Ectodermal cell (in vitro differentiated cells): ENCODE measurements at regions not wholly inside any gene's neighbourhood (a gene's known extent, or its start where the extent isn't known, plus 50 kb on each side); places are given as distances from the start of the nearest gene placed in this dataset.

Experiments used
- H3K27ac ChIP-seq: 2 replicates; pipeline ENCODE4 v1.7.0; 2013; ENCODE audit warnings: mild to moderate bottlenecking, low read depth, low read length; ENCODE audit not compliant: insufficient read depth, poor library complexity, severe bottlenecking
- H3K27me3 ChIP-seq: 2 replicates; pipeline ENCODE4 v1.7.0; 2013; ENCODE audit warnings: mild to moderate bottlenecking, low read length; ENCODE audit not compliant: insufficient read depth, control insufficient read depth, poor library complexity, severe bottlenecking
- H3K36me3 ChIP-seq: one replicate; pipeline ENCODE4 v1.7.0; 2013; ENCODE audit warnings: low read length; ENCODE audit not compliant: control insufficient read depth, insufficient read depth
- H3K4me1 ChIP-seq: one replicate; pipeline ENCODE4 v1.7.0; 2013; ENCODE audit warnings: low read length; ENCODE audit not compliant: control insufficient read depth, insufficient read depth
- H3K4me3 ChIP-seq: 2 replicates; pipeline ENCODE4 v1.7.0; 2013; ENCODE audit warnings: low read depth, low read length, control low read depth; ENCODE audit not compliant: insufficient read depth
- H3K9me3 ChIP-seq: 2 replicates; pipeline ENCODE4 v1.7.0; 2013; ENCODE audit warnings: mild to moderate bottlenecking, low read length, moderate library complexity; ENCODE audit not compliant: control insufficient read depth
- WGBS, 2 experiments: methylation state at CpG; one replicate each; pipeline ENCODE4 v1.1.7; 2013; ENCODE audit warnings: missing lambda C conversion rate in 2 of 2; 5-methylcytosine and 5-hydroxymethylcytosine counted together

GRCh38 chr5:72694856-72695255, 121.6 kb upstream of the TNPO1 start:
- H3K27ac ChIP-seq: no peak overlapping the region
- H3K9me3 ChIP-seq: no peaks in the 10 kb centered on the region
- no peaks in the 10 kb centered on the region for H3K4me1 ChIP-seq
- no peaks in the 10 kb centered on the region for H3K36me3 ChIP-seq
- H3K27me3 ChIP-seq: no peaks in the 10 kb centered on the region
- 96 to 97% methylated on average over 2 of the region's 2 CpGs for WGBS, 2 experiments
- no peak overlapping the region for H3K4me3 ChIP-seq

- no peaks in the 10 kb centered on the region for H3K27me3 ChIP-seq
- H3K27ac ChIP-seq: no peak overlapping the region
- 87 to 93% methylated on average over 4 of the region's 5 CpGs for WGBS, 2 experiments
- H3K9me3 ChIP-seq: no peaks in the 10 kb centered on the region
- H3K4me3 ChIP-seq: no peak overlapping the region
- no peaks in the 10 kb centered on the region for H3K36me3 ChIP-seq
- no peaks in the 10 kb centered on the region for H3K4me1 ChIP-seq
These were observed 122.8 kb upstream of the TNPO1 start for GRCh38 chr5:72693546-72694205.

- H3K36me3 ChIP-seq: no peaks in the 10 kb centered on the region
- no peak overlapping the region for H3K4me3 ChIP-seq
- 93% methylated on average over 9 of the region's 9 CpGs for WGBS, 2 experiments
- H3K27me3 ChIP-seq: no peaks in the 10 kb centered on the region
- no peaks in the 10 kb centered on the region for H3K9me3 ChIP-seq
- no peak overlapping the region for H3K27ac ChIP-seq
- no peaks in the 10 kb centered on the region for H3K4me1 ChIP-seq
These were observed 123.6 kb upstream of the TNPO1 start for GRCh38 chr5:72692651-72693442.

- 70 to 75% methylated on average over 3 of the region's 4 CpGs for WGBS, 2 experiments
- Histone ChIP-seq H3K27me3 (no peaks in the 10 kb centered on the region), H3K4me3 (no peak overlapping the region), H3K9me3 (no peaks in the 10 kb centered on the region), H3K4me1 (no peaks in the 10 kb centered on the region), H3K27ac (no peak overlapping the region), H3K36me3 (no peaks in the 10 kb centered on the region)
These were observed 124.2 kb upstream of the TNPO1 start for GRCh38 chr5:72692231-72692637.

GRCh38 chr5:72691751-72692150, 124.7 kb upstream of the TNPO1 start:
- H3K27ac ChIP-seq: no peak overlapping the region
- WGBS, 2 experiments: 94% methylated on average over 3 of the region's 3 CpGs
- no peaks in the 10 kb centered on the region for H3K9me3 ChIP-seq
- no peaks in the 10 kb centered on the region for H3K27me3 ChIP-seq
- H3K4me3 ChIP-seq: no peak overlapping the region
- no peaks in the 10 kb centered on the region for H3K4me1 ChIP-seq
- H3K36me3 ChIP-seq: no peaks in the 10 kb centered on the region

- 88 to 93% methylated on average over 1 to 3 of the region's 3 CpGs for WGBS, 2 experiments
- Histone ChIP-seq H3K36me3 (no peaks in the 10 kb centered on the region), H3K27me3 (no peaks in the 10 kb centered on the region), H3K4me3 (no peak overlapping the region), H3K4me1 (no peaks in the 10 kb centered on the region), H3K9me3 (no peaks in the 10 kb centered on the region), H3K27ac (no peak overlapping the region)
These were observed 127.5 kb upstream of the TNPO1 start for GRCh38 chr5:72688916-72689315.

GRCh38 chr5:72687288-72687687, 129.2 kb upstream of the TNPO1 start:
- no peak overlapping the region for H3K4me3 ChIP-seq
- no peak overlapping the region for H3K27ac ChIP-seq
- WGBS, 2 experiments: 87 to 97% methylated on average over 1 of the region's 1 CpG
- H3K36me3 ChIP-seq: no peaks in the 10 kb centered on the region
- no peaks in the 10 kb centered on the region for H3K4me1 ChIP-seq
- no peaks in the 10 kb centered on the region for H3K9me3 ChIP-seq
- H3K27me3 ChIP-seq: no peaks in the 10 kb centered on the region

GRCh38 chr5:72682561-72682960, 133.9 kb upstream of the TNPO1 start:
- Histone ChIP-seq H3K36me3 (no peaks in the 10 kb centered on the region), H3K9me3 (no peaks in the 10 kb centered on the region), H3K4me1 (no peaks in the 10 kb centered on the region), H3K27me3 (no peaks in the 10 kb centered on the region), H3K27ac (no peak overlapping the region), H3K4me3 (no peak overlapping the region)
- 86 to 89% methylated on average over 2 of the region's 2 CpGs for WGBS, 2 experiments

GRCh38 chr5:72681781-72682180, 134.7 kb upstream of the TNPO1 start:
- Histone ChIP-seq H3K4me3 (no peak overlapping the region), H3K27me3 (no peaks in the 10 kb centered on the region), H3K27ac (no peak overlapping the region), H3K4me1 (no peaks in the 10 kb centered on the region), H3K9me3 (no peaks in the 10 kb centered on the region), H3K36me3 (no peaks in the 10 kb centered on the region)
- WGBS, 2 experiments: 90 to 94% methylated on average over 3 of the region's 3 CpGs

GRCh38 chr5:72677447-72677846, 139.0 kb upstream of the TNPO1 start:
- no peaks in the 10 kb centered on the region for H3K9me3 ChIP-seq
- WGBS, 2 experiments: 87 to 89% methylated on average over 1 of the region's 1 CpG
- H3K4me3 ChIP-seq: no peak overlapping the region
- H3K36me3 ChIP-seq: no peaks in the 10 kb centered on the region
- H3K27ac ChIP-seq: no peak overlapping the region
- H3K27me3 ChIP-seq: no peaks in the 10 kb centered on the region
- no peaks in the 10 kb centered on the region for H3K4me1 ChIP-seq
